ENCODE measurements at regions not wholly inside any gene's neighbourhood (a gene's known extent, or its start where the extent isn't known, plus 50 kb on each side); places are given as distances from the start of the nearest gene placed in this dataset.

GRCh38 chr5:116847960-116848359 lies 273.3 kb upstream of the SEMA6A start:
- H4K20me1 ChIP-seq (ENCODE audit: control insufficient read depth, extremely low read depth, insufficient read depth, low read length): no peaks in the 10 kb centered on the region
- H3K27me3 ChIP-seq (ENCODE audit: control insufficient read depth, extremely low read depth, insufficient read depth, low read length): no peaks in the 10 kb centered on the region
- H3K4me2 ChIP-seq (ENCODE audit: control insufficient read depth, extremely low read depth, insufficient read depth, low read depth, low read length): no peak overlapping the region
- TF ChIP-seq CTCF (optimal IDR thresholded peaks at IDR 0.05 in 1 of 3, IDR thresholded peaks at IDR 0.05 in 1 of 3, conservative IDR thresholded peaks at IDR 0.05 in 1 of 3; ENCODE audit: extremely low read depth in 1 of 3, insufficient read depth in 2 of 3, low read length in 3 of 3) (no peak), EZH2 (IDR thresholded peaks at IDR 0.05; ENCODE audit: low read length) (no peak)
- no peak overlapping the region for H3K9ac ChIP-seq (ENCODE audit: control insufficient read depth, extremely low read depth, insufficient read depth, low read length)
- H2AFZ ChIP-seq (ENCODE audit: control insufficient read depth, low read length): no peak overlapping the region
- no peaks in the 10 kb centered on the region for H3K79me2 ChIP-seq (ENCODE audit: control insufficient read depth, insufficient read depth, low read length)
- no peaks in the 10 kb centered on the region for H3K9me3 ChIP-seq (ENCODE audit: control insufficient read depth, low read depth, low read length)
- no peak overlapping the region for H3K27ac ChIP-seq (ENCODE audit: control insufficient read depth, insufficient read depth, low read length)
- H3K4me3 ChIP-seq (ENCODE audit: control insufficient read depth in 2 of 3, extremely low read depth in 1 of 3, insufficient read depth in 2 of 3, low read depth in 1 of 3, low read length in 3 of 3): no peak overlapping the region
- FAIRE-seq (no peak), DNase-seq (ENCODE audit: low read depth, low spot score) (no peak)
- no peaks in the 10 kb centered on the region for H3K4me1 ChIP-seq (ENCODE audit: control insufficient read depth, extremely low read depth, insufficient read depth, low read length)
- no peaks in the 10 kb centered on the region for H3K9me1 ChIP-seq (ENCODE audit: control insufficient read depth, extremely low read depth, insufficient read depth, low read length)
- dilution Hi-C loops (cut with MboI; ENCODE audit: extremely low pct_ligation_motif_present, low sequenced_read_pairs): no loop called here
- H3K36me3 ChIP-seq (ENCODE audit: control insufficient read depth in 2 of 2, extremely low read depth in 1 of 2, insufficient read depth in 2 of 2, low read length in 2 of 2): no peaks in the 10 kb centered on the region

GRCh38 chr5:116844015-116844414 lies 269.4 kb upstream of the SEMA6A start:
- Histone ChIP-seq H3K9ac (ENCODE audit: control insufficient read depth, extremely low read depth, insufficient read depth, low read length) (no peak overlapping the region), H3K9me1 (ENCODE audit: control insufficient read depth, extremely low read depth, insufficient read depth, low read length) (no peaks in the 10 kb centered on the region), H3K4me2 (ENCODE audit: control insufficient read depth, extremely low read depth, insufficient read depth, low read depth, low read length) (no peak overlapping the region), H3K27me3 (ENCODE audit: control insufficient read depth, extremely low read depth, insufficient read depth, low read length) (no peaks in the 10 kb centered on the region), H4K20me1 (ENCODE audit: control insufficient read depth, extremely low read depth, insufficient read depth, low read length) (no peaks in the 10 kb centered on the region), H3K4me1 (ENCODE audit: control insufficient read depth, extremely low read depth, insufficient read depth, low read length) (no peaks in the 10 kb centered on the region), H3K4me3 (ENCODE audit: control insufficient read depth in 2 of 3, extremely low read depth in 1 of 3, insufficient read depth in 2 of 3, low read depth in 1 of 3, low read length in 3 of 3) (no peak overlapping the region), H3K36me3 (ENCODE audit: control insufficient read depth in 2 of 2, extremely low read depth in 1 of 2, insufficient read depth in 2 of 2, low read length in 2 of 2) (no peaks in the 10 kb centered on the region), H2AFZ (ENCODE audit: control insufficient read depth, low read length) (no peak overlapping the region), H3K79me2 (ENCODE audit: control insufficient read depth, insufficient read depth, low read length) (no peaks in the 10 kb centered on the region), H3K9me3 (ENCODE audit: control insufficient read depth, low read depth, low read length) (no peaks in the 10 kb centered on the region), H3K27ac (ENCODE audit: control insufficient read depth, insufficient read depth, low read length) (no peak overlapping the region)
- TF ChIP-seq EZH2 (IDR thresholded peaks at IDR 0.05; ENCODE audit: low read length) (no peak), CTCF (optimal IDR thresholded peaks at IDR 0.05 in 1 of 3, IDR thresholded peaks at IDR 0.05 in 1 of 3, conservative IDR thresholded peaks at IDR 0.05 in 1 of 3; ENCODE audit: extremely low read depth in 1 of 3, insufficient read depth in 2 of 3, low read length in 3 of 3) (no peak)
- dilution Hi-C loops (cut with MboI; ENCODE audit: extremely low pct_ligation_motif_present, low sequenced_read_pairs): no loop called here
- DNase-seq (ENCODE audit: low read depth, low spot score): no peak
- no peak for FAIRE-seq

All from keratinocyte (primary cell).